PC-3 (cell line): ENCODE measurements at regions not wholly inside any gene's neighbourhood (a gene's known extent, or its start where the extent isn't known, plus 50 kb on each side); places are given as distances from the start of the nearest gene placed in this dataset.

ENCODE experiments used
- ATAC-seq: fragments of 200-7000 bp; cut with Tn5 transposase; 2 replicates; pipeline ENCODE4 v1.9.1; 2020; ENCODE audit warnings: mild to moderate bottlenecking, moderate library complexity
- BruUV-seq: library from RNA; stranded (reverse); fragments of 400-500 nt; replicated peaks from 2 replicates; lab custom pipeline; 2021; lab: Mats Ljungman, UMichigan
- CTCF ChIA-PET: fragments of 300-600 bp; sonication (Branson Sonifier 250); formaldehyde crosslinking; loops from one replicate; lab custom pipeline; 2022; ENCODE audit warnings: antibody characterized with exemption; lab: Charles Lee
- POLR2A ChIA-PET: fragments of 300-600 bp; sonication (Branson Sonifier 250); formaldehyde crosslinking; loops from one replicate; lab custom pipeline; 2022; ENCODE audit warnings: antibody characterized with exemption; ENCODE audit not compliant: unreplicated experiment; lab: Charles Lee
- DNase-seq: peaks from one replicate; pipeline ENCODE4 v3.0.0-alpha.2; 2015
- H2AFZ ChIP-seq: fragments of 300-600 bp; sonication (generic); 2 replicates; pipeline ENCODE4 v1.6.0; 2016; ENCODE audit warnings: antibody characterized with exemption, low read length
- H3F3A ChIP-seq: fragments of 300-600 bp; sonication (generic); one replicate; pipeline ENCODE4 v1.6.0; 2017; ENCODE audit warnings: antibody characterized with exemption, low read length, control low read depth, mild to moderate bottlenecking; ENCODE audit not compliant: unreplicated experiment
- H3K27ac ChIP-seq: fragments of 300-600 bp; sonication (generic); 2 replicates; pipeline ENCODE4 v1.5.1; 2016; ENCODE audit warnings: mild to moderate bottlenecking, low read length
- H3K27me3 ChIP-seq: fragments of 300-600 bp; sonication (generic); 2 replicates; pipeline ENCODE4 v1.6.1; 2016; ENCODE audit warnings: low read length, mixed read lengths
- H3K36me3 ChIP-seq: fragments of 300-600 bp; sonication (generic); 2 replicates; pipeline ENCODE4 v1.6.1; 2016; ENCODE audit warnings: low read depth, mixed run types, low read length, mixed read lengths
- H3K4me1 ChIP-seq: fragments of 300-600 bp; sonication (generic); 2 replicates; pipeline ENCODE4 v1.5.1; 2016; ENCODE audit warnings: low read length; ENCODE audit not compliant: insufficient read depth
- H3K4me2 ChIP-seq: fragments of 300-600 bp; sonication (generic); 2 replicates; pipeline ENCODE4 v1.6.0; 2016; ENCODE audit warnings: low read length
- H3K4me3 ChIP-seq: fragments of 300-600 bp; sonication (generic); 2 replicates; pipeline ENCODE4 v1.5.1; 2016; ENCODE audit warnings: mild to moderate bottlenecking, low read length, mixed read lengths
- H3K79me2 ChIP-seq: fragments of 300-600 bp; sonication (generic); 2 replicates; pipeline ENCODE4 v1.6.1; 2017; ENCODE audit warnings: low read length, mixed read lengths
- H3K9ac ChIP-seq: fragments of 300-600 bp; sonication (generic); 2 replicates; pipeline ENCODE4 v1.6.0; 2016; ENCODE audit warnings: mild to moderate bottlenecking, low read length
- H3K9me2 ChIP-seq: fragments of 300-600 bp; sonication (generic); replicated peaks from 2 replicates; pipeline ENCODE4 v1.6.1; 2016; ENCODE audit warnings: mixed run types, low read length, mixed read lengths
- H3K9me3 ChIP-seq: fragments of 300-600 bp; sonication (generic); 2 replicates; pipeline ENCODE4 v1.6.1; 2016; ENCODE audit warnings: low read length, mixed read lengths
- H4K20me1 ChIP-seq: fragments of 300-600 bp; sonication (generic); 2 replicates; pipeline ENCODE4 v1.6.1; 2016; ENCODE audit warnings: low read length, mixed read lengths
- CTCF ChIP-seq: fragments of 300-600 bp; sonication (generic); conservative IDR thresholded peaks from 2 replicates; pipeline ENCODE4 v1.5.1; 2017; ENCODE audit warnings: antibody characterized with exemption, low read depth, mild to moderate bottlenecking, low read length
- EZH2 ChIP-seq: fragments of 300-600 bp; sonication (generic); IDR thresholded peaks from one replicate; pipeline ENCODE4 v1.6.1; 2017; ENCODE audit warnings: antibody characterized with exemption, mild to moderate bottlenecking, low read length; ENCODE audit not compliant: unreplicated experiment
- EZH2phosphoT487 ChIP-seq: fragments of 300-600 bp; sonication (generic); IDR thresholded peaks from 2 replicates; pipeline ENCODE4 v1.6.1; 2018; ENCODE audit warnings: mild to moderate bottlenecking, antibody characterized with exemption, low read length, borderline replicate concordance
- intact Hi-C: fragments of 100-400 bp; cut with micrococcal nuclease; formaldehyde crosslinking; loops from 2 replicates; pipeline ENCODE4 v1.9.0; 2023

GRCh38 chr1:90127288-90127953 lies 132.5 kb downstream of the ZNF326 start:
- TF ChIP-seq EZH2phosphoT487 (no peak), EZH2 (no peak), CTCF (no peak)
- Histone ChIP-seq H3F3A (no peaks in the 10 kb centered on the region), H3K4me2 (no peak overlapping the region), H3K79me2 (no peaks in the 10 kb centered on the region), H3K9me2 (no peaks in the 10 kb centered on the region), H3K9me3 (no peaks in the 10 kb centered on the region), H3K27me3 (peaks cover 94% of the 10 kb centered on the region), H3K4me3 (no peak overlapping the region), H2AFZ (no peak overlapping the region), H3K9ac (no peak overlapping the region), H3K4me1 (no peaks in the 10 kb centered on the region), H3K27ac (no peak overlapping the region), H4K20me1 (no peaks in the 10 kb centered on the region), H3K36me3 (no peaks in the 10 kb centered on the region)
- ChIA-PET POLR2A (no interaction called here), CTCF (no interaction called here)
- no TSS peak for BruUV-seq
- intact Hi-C loops = no loop called here
- ATAC-seq (no peak), DNase-seq (no peak)

- Histone ChIP-seq H3K4me2 (no peak overlapping the region), H3K9me3 (no peaks in the 10 kb centered on the region), H3K9ac (no peak overlapping the region), H2AFZ (no peak overlapping the region), H4K20me1 (no peaks in the 10 kb centered on the region), H3K36me3 (no peaks in the 10 kb centered on the region), H3K4me1 (no peaks in the 10 kb centered on the region), H3K79me2 (no peaks in the 10 kb centered on the region), H3K4me3 (no peak overlapping the region), H3K27me3 (peaks cover 97% of the 10 kb centered on the region), H3K9me2 (no peaks in the 10 kb centered on the region), H3K27ac (no peak overlapping the region), H3F3A (no peaks in the 10 kb centered on the region)
- no peak for TF ChIP-seq CTCF
- TF ChIP-seq EZH2 = no peak
- no peak for TF ChIP-seq EZH2phosphoT487
- intact Hi-C loops = no loop called here
- ChIA-PET CTCF (interaction anchor here (0.5 kb wide), 1 partner anchor 346 kb away, joined by 3 read pairs; no protein-coding TSS in a partner anchor), POLR2A (no interaction called here)
- no TSS peak for BruUV-seq
- no peak for ATAC-seq
- no peak for DNase-seq
These were observed 131.9 kb downstream of the ZNF326 start for GRCh38 chr1:90126834-90127233.

- ChIA-PET POLR2A (no interaction called here), CTCF (no interaction called here)
- no peak for DNase-seq
- H3K79me2 ChIP-seq = no peaks in the 10 kb centered on the region
- no peaks in the 10 kb centered on the region for H3K4me1 ChIP-seq
- H3K9me3 ChIP-seq = no peaks in the 10 kb centered on the region
- TF ChIP-seq EZH2 (no peak), CTCF (no peak), EZH2phosphoT487 (no peak)
- intact Hi-C loops = no loop called here
- no peak for ATAC-seq
- no peak overlapping the region for H2AFZ ChIP-seq
- no peak overlapping the region for H3K9ac ChIP-seq
- H4K20me1 ChIP-seq = no peaks in the 10 kb centered on the region
- H3K9me2 ChIP-seq = no peaks in the 10 kb centered on the region
- H3K4me3 ChIP-seq = no peak overlapping the region
- BruUV-seq = no TSS peak
- H3K4me2 ChIP-seq = no peak overlapping the region
- H3F3A ChIP-seq = no peaks in the 10 kb centered on the region
- H3K36me3 ChIP-seq = no peaks in the 10 kb centered on the region
- no peak overlapping the region for H3K27ac ChIP-seq
- peaks cover 75% of the 10 kb centered on the region for H3K27me3 ChIP-seq
These were observed 127.9 kb downstream of the ZNF326 start for GRCh38 chr1:90122654-90123340.
